Stimulated activated CD8-positive, alpha-beta memory T cell treated with anti-CD3 and anti-CD28 coated beads, Interleukin-2, amount 100 ng/mL, for 1 hour (primary cell): ENCODE measurements at regions not wholly inside any gene's neighbourhood (a gene's known extent, or its start where the extent isn't known, plus 50 kb on each side); places are given as distances from the start of the nearest gene placed in this dataset.
"Not testable (repeated sequence)": the region's sequence is repeated elsewhere in the genome, so short reads cannot be mapped to it uniquely, and the experiment has no call there.

ENCODE experiments used
- DNase-seq, 2 donors: peaks; one replicate each; pipeline ENCODE4 v3.0.0-alpha.2; 2020; ENCODE audit warnings: low read depth in 2 of 2

DNA sequence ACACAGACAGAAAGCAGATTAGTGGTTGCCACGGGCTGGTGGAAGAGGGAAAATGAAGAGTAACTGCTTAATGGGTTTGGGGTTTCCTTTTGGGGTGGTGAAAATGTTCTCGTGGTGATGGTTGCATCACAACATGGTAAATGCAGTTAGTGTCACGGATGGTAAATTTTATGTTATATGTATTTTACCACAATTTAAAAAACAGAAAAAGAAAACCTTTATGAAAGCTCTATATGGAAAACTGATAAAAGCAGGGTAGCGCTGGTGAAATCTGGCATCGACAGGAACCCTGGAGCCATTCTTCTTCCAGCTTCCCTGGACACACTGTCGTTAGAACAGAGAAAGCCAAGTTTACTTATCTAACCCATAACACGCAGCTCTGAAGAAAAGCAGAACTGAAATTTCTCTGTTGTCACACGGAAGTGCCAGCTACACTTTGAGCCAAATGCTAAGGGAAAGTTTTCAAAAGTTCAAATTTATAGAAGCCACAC is 287.7 kb upstream of the NR2F2 start:
- no peak for DNase-seq

DNA sequence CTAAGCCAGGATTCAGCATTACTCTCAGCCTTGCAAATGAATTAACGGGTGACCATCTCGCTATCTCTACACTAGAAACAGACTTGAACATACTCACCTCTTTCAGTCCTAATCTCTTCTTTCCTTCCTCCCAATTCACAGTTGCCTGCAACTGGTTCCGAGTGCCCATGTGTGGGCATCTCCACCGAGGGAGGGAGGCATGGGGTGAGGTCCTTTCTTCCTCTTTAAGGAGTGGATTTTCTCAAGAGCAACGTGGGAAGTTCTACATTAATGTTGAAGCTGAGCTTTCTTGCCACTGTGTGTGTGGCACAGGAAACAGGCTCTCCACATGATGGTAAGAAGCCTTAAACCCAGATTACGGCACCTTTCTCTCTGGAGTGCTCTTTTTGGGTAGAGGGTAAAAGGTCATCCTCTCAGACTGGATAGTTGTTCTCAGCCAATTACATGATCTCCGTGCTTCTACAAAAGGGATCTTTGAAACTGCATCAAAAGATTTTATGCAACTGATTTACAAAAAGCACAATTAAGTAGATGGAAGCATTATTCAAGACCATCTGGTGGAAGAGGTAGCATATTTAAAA is 286.8 kb upstream of the NR2F2 start:
- DNase-seq: no peak

DNA sequence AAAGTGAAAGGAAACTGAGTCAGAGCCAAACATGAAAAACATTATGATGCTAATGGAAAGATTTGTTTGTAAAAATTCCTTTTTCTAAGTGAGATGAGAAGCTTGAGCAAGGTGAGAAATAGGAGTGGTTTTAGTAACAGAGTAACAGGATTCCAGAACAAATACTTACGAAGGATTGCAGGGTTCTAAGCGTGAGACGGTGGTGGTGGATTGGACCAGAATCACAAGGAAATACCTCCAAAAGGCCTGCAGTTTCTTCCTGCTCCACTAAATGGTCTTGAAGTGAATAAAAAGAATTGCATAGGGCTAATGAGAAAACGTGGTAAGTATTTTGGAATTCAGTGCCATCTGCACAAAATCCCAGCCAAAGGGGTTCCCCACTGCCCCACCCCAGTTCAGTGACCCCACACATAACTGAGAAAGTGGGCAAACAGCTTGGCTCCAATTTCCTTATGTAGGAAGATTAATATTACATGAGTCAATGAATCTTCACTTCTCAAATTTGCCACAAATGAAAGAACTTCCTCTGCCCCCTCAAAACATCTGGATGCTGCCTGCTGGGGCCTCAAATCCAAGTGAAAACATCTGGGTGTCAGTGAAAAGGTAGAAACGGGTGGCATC is 283.8 kb upstream of the NR2F2 start:
- DNase-seq: no peak

DNA sequence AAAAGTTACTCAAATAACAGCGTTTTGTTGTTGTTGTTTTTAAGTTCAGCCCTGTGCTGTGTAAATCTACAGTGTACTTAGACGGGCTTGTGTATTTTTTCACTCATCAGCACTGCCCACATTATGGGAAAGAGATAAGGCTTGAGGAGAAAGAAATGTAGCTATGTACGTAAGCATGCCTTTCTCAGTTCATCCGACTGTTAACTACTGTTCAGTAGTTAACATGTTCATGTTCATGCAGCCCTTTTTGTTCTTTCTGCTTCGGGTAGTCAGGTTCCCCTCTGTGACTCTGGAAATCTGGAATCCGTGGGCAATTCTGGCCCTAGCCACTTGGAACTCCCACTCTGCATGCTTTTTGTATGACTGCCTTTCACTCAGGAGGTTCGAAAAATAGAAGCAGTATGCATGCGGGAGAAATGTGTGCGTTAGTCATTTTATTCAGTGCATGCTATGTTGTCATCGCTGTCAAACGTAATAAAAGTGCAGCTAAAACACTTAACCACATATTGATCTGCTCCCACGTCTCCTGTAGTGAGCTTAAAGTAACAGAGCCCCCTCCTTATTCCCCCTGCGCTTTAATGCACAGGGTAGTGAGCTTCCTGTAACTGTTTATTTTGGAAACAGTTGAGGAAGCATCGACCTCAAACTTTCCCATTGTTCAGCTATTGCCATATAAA is 283.1 kb upstream of the NR2F2 start:
- DNase-seq: no peak

DNA sequence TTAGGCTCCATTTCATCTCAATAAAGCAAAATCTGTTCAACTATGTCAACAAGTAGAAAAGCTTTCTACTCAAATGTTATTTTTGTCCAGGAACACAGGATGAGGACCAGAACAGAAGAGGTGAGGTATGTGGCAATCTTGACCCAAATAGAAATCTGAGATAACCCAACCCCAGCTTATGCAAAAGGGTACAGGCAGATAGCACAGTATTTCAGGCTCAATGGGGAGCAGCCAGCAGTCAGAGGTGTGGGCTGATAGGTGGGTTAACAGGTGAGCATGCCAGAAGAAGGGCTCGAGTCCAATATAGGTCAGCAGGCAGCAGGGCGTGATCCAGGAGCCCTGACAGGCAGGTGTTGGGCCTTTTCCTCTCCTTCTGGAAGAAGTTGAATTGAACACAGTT is 281.2 kb upstream of the NR2F2 start:
- DNase-seq: no peak

DNA sequence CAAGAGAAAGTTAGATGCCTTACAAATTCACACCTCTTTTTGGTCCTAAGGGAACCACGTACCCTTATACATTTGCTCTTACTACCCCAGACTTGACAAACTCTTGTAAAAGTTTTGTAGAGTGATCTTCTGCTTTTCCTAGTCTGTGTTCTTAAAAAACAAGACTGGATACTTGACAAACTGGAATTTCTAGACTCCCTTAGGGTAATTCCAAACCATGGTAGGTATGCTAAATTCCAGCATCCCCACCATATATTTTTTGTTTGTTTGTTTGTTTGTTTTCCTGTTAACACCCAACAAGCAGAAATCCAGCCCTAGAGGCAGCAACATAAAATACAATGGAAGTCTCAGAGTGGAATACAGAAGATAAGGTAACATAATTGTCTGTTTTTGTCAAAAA is 280.7 kb upstream of the NR2F2 start:
- no peak for DNase-seq

DNA sequence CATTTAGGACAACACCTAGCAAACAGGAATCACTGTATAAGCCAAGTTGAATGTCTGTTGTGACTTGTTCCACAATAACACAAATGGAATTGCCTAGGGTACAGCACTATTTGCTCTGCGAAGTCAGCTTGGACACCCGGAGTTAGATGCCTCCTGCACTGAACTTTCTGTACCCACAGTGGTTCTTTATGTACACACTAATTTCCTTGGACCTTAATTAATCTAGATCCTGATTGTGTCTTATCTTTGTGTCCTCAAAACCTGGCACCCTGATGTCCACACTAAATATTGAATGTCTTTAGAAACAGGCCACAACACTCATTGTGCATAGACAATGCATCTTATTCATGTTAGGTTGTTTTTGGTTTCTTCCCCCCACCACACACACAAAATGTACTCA is 278.9 kb upstream of the NR2F2 start:
- DNase-seq: no peak

DNA sequence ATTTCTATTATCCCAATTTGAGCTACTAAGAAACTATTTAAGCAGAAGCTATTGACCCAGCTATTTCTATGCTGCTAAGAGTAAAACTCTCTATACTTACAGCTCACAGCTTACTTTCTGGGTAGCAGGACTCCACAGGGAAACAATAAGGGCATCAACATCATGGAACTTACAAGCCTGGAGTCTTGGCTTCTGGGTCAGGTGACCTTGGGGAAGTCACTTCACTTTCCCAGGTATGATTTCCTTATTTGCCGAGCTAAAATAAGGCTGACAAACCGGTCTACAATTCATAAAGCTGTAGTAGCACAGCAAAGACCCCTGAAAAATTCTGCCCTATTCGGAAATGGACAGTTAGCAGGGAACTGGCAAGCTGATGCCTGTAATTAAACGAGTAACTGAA is 278.3 kb upstream of the NR2F2 start:
- DNase-seq: no peak

DNA sequence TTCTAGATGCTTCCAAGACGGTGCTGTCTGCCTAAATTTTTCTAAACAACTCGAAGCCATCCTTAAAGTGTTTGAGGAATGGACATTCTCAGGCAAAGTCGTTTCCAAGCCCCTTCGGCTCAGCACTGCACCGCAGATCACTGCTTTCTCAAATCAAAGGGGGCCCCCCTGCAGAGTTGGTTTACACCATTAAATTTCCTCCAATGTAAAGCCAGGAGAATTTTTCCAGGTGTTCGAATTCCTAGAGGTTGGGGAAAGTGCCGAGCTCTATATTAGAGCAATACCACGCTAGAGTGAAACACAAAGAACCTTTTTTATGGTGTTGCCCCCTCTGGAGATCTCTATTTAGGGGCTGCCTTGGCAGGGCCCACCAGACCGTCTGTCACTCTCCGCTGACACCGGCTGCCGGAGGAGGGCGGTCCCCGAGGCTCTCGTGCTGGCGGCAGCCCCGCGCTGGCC is 277.9 kb upstream of the NR2F2 start:
- no peak for DNase-seq

DNA sequence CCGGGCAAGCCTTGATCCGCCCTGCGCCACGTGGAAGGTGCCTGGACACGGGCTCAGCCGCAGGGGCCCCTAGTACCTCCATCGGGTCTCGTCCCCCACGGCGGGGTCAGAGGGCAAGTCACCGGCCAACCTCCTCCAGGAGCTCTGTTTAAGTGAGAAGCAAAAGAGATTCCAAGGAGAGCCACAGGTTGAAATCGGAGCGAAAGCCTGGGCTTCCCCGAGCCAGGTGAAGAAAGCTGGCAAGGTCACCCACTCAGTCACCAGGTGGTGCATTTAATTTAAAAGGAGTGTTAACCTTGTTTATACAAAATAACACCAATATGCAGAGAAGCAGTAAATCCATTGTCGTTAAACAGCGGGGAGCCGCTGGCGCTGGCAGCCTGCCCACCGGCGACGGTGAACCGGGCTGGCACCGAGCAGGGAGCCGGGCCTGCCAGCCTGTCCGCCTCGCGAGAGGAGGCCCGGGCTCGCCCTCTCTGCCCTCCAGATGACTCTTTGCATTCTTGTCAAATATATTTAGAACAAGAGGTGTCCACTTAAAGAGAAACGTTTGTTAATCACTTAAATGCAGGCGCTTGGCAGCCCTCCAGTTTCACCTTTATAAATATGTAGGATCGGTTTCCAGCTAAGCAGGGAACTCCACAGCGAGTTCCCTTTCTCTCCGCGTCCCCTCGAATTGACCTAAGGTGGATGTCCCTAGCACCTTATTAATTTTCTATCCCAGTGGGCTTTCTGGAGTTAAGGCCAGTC is 277.3 kb upstream of the NR2F2 start:
- no peak for DNase-seq

DNA sequence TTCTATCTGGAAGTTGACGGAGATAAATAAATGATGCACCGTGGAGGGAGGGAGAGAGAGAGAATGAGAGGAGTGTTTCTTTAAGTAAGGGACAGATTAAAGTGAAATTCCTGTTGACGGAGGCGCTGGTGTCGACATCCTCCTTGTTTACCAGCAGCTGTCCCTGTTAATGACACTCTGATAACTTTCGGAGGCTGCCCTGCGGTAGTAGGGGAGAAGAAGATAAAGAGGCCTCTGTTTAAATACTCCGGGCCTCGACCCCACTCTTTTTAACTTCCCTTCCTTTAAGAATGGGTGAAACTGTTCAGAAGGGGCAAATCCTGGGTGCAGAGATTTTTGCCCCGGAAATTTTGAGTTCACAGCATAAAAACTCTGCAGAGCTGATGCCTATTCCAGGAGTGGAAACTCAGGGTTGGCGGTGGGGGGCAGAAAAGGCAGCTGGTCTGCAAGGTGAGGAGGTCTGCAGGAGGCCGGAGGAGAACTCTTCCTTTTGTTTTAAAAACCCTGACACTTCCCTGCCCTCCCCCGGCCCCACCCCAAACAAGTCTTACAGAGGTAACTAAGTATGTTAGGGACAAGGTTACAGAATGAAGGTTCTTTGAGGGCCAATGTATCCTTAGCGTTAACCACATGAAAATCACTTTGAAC is 276.6 kb upstream of the NR2F2 start:
- DNase-seq: no peak

DNA sequence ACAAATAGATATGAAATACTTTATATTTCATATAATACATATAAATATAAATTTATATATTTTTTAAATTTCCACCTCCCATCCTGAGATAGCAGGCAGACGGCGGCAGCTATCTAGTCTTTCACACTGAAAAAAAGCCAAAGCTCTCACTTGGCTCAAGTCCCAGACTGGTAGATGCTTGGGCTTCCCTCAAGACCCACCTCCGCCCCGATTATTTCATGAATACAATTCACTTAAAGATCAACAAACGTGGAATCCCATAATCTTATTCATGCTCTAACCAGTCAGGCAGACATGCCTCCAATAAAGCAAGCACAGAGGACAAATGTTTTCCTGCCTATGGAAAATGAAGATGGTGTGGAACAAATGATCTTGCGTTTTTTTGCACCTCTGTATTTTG is 275.9 kb upstream of the NR2F2 start:
- no peak for DNase-seq

DNA sequence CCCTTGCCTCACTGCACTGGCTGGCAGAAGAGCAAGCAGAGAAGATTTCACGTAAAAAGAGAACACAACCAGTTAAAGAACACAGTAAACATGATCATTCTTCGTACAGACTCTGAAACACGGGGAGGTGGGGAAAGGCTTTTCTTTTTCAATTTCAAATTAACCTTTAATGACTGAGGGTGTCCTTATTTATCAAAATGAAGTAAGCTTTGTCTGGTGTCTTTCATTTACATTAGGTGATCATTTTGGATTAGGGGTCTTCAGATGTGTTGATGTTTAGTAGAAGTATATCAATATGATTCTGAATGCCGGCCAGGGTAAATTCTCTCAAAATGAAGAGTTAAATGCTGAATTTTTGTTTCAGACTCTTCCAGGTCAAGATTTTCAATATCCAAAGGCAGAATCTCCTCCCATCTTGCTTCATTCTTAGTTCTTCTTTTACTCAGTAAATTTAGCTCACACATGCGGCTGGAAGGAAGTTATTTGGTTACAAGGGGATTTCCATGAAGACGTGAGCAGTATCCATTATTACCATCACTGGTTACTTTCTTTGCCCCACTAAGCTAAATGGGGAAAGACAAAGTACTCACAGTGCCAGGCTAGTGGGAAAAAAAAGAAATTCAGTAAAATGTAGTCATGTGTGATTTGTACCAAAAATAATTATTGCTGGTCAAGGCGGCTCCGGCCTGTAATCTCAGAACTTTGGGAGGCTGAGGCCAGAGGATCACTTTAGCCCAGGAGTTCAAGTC is 272.2 kb upstream of the NR2F2 start:
- no peak for DNase-seq

DNA sequence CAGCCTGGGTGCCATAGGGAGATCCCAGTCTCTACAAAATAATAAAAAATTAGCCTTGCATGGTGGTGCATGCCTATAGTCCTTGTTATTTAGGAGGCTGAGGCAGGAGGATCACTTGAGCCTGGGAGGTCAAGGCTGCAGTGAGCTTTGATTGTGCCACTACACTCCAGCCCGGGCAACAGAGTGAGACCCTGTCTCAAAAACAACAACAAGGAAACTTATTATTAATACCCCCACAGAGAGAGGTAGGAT is 271.7 kb upstream of the NR2F2 start:
- not testable (repeated sequence) for DNase-seq

DNA sequence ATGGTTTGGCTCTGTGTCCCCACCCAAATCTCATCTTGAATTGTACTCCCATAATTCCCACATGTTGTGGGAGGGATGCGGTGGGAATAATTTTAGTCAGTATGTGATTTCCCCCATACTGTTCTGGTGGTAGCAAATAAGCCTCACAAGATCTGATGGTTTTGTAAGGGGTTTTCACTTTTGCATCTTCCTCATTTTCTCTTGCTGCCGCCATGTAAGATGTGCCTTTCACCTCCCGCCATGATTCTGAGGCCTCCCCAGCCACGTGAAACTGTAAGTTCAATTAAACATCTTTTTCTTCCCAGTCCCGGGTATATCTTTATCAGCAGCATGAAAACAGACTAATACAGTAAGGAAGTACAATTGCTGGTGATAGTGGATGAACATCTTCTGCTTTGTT is 269.9 kb upstream of the NR2F2 start:
- not testable (repeated sequence) for DNase-seq

DNA sequence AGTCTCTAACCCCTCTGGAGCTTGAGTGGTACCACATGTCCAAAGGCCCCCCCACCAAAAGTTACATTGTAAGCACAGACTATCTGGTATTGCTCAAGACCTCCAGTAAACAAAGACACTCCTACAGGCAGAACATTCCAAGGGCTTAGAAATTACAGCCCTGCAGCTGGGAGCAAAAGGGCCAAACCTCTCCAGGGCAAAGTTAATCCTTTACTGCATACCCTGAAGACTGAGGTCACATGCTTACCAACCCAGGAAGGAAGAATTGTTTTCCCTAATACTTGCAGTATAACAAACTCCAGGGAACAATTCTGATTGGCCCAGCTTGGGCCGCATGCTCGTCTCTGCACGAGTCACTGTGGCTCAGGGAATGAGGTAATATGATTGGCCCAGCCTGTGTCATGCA is 266.1 kb upstream of the NR2F2 start:
- DNase-seq: no peak

DNA sequence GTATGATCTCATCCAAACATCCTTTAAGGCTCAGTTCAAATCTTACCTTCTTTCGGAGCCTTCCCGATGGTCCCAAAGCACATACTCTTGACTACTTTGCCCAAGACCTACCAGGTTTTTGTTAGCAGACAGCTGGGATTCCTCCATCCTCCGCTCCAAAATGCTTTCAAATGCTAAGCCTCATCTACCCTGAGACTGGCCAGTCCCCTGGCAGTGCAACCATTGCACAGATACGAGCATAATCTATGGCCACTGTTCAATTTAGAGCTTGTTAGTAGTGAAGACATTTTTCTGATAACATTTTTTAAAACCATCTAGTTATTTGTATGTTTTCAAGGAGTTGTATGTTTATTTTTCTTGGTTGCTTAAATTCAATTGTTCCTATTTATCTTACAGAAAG is 264.4 kb upstream of the NR2F2 start:
- DNase-seq: no peak

DNA sequence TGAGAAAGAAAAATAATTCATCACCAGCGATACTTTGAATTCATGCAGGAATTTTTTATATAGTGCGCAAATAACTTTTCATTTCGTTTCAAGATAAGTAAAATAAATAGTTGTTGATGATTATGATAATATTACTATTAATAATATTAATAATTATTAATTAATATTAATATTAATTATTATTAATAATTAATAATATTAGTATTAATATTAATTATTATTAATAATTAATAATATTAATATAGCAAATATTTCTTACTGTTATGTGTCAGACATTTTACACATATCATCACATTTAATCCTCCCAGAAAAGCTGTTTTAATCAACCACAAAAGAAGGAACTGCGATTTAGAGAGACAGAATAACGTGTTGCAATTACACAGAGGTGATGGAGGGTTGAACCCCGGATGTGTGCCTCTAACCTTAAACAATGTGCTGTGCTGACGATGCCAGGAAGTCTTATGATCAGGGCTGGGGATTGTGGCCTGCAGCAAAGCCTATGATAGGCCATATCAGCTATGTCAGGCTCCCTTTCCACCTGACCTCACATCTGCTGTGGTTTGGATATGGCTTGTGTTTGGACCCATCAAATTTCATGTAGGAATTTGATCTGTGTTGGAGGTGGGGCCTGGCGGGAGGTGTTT is 263.5 kb upstream of the NR2F2 start:
- no peak for DNase-seq

DNA sequence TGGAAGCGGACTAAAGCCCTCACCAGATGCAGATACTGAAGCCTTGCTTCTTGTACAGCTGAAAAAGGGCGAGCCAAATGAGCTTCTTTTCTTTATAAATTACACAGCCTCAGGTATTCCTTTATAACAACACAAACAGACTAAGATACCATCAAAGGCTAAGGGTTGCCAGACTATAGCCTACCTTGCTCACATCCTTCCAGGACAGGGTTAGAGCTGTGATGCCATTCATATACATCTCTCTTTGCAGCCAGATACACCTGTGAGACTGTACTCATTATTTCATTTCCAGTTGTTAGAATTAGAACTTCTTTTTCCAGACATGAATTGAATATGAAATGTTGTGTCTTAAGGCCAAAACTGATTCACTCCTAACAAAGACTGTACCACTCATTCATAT is 262.8 kb upstream of the NR2F2 start:
- DNase-seq: no peak

DNA sequence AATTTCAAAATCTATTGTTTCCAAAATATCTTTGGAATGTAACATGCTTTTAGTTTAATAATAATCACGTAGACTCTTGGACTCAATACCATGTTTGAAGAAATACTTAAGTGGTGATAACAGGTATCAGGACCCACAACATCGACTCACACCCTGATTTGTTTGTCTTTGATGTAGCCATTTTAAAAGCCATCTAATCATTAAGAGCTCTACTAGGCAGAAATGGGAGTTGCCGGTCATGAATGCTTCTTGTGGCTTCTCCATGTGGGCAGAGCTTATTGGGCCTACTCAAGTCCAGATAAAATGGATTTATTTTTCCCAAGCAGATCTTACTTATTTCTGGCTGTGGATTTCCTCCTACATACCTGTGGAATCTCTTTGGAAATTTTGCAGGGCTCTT is 261.6 kb upstream of the NR2F2 start:
- no peak for DNase-seq

DNA sequence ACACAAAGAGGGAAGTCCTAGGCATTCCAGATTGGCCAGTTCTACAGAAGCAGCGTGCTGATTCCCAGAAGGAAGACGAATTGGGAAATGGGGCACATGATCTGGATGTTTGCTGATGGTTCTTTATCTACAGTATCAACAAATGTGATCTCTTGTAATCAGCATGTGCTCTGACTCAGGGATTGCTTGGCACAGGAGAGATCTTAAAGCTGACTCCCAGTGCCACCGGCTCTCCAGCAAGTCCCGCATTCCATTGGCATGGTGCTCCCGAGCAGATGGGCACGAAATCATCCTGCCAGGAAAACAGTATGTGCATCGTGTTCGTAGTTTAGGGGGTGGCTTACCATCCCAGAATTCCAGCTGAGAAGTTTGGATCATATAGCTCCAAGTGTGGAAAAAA is 259.9 kb upstream of the NR2F2 start:
- DNase-seq: no peak
